ENCODE measurements at regions not wholly inside any gene's neighbourhood (a gene's known extent, or its start where the extent isn't known, plus 50 kb on each side); places are given as distances from the start of the nearest gene placed in this dataset.

DNA sequence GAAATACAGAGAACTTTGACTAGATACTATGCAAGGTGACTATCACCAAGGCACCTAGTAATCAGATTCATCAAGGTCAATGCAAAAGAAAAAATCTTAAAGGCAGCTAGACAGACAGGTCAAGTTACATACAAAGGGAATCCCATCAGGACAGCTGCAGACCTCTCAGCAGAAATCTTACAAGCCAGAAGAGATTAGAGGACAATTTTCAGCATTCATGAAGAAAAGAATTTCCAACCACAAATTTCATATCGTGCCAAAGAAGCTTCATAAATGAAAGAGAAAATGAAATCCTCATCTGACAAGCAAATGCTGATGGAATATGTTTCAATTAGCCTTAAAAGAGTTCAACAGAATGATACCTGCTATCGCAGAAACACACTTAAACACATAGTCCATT, 913.7 kb downstream of the RPS29 start:
- no peak overlapping the region for H3K4me2 ChIP-seq (ENCODE audit: insufficient read depth, insufficient read length, low read length)
- H3K56ac ChIP-seq (ENCODE audit: insufficient read length, low read depth, low read length): no peak overlapping the region
- no peak overlapping the region for H4K5ac ChIP-seq (ENCODE audit: insufficient read length, low read depth, low read length)
- H2BK15ac ChIP-seq (ENCODE audit: low read depth, low read length): no peak overlapping the region
- H4K8ac ChIP-seq (replicated peaks; ENCODE audit: insufficient read length, low read depth, low read length): no peak overlapping the region
- H2BK5ac ChIP-seq (ENCODE audit: insufficient read length, low read length): no peak overlapping the region
- H2AK5ac ChIP-seq (ENCODE audit: insufficient read length, low read length): no peak overlapping the region
- no peaks in the 10 kb centered on the region for H3K79me2 ChIP-seq (ENCODE audit: insufficient read depth, low read length)
- Mint-ChIP-seq H3K4me1 (no peaks in the 10 kb centered on the region), H3K4me3 (no peak overlapping the region), H3K36me3 (ENCODE audit: insufficient read depth in 1 of 3, low read depth in 3 of 3) (peaks cover 0 to 13% (median 2%) of the 10 kb centered on the region in 3 experiments; a peak in 4 of 7 replicates), H3K27me3 (ENCODE audit: low read depth) (no peaks in the 10 kb centered on the region), H3K9me3 (peaks cover 11 to 15% of the 10 kb centered on the region in 2 experiments), H3K27ac (no peak overlapping the region)
- H3T11ph ChIP-seq (ENCODE audit: low read length): no peak overlapping the region
- TF ChIP-seq, protein P1, sequence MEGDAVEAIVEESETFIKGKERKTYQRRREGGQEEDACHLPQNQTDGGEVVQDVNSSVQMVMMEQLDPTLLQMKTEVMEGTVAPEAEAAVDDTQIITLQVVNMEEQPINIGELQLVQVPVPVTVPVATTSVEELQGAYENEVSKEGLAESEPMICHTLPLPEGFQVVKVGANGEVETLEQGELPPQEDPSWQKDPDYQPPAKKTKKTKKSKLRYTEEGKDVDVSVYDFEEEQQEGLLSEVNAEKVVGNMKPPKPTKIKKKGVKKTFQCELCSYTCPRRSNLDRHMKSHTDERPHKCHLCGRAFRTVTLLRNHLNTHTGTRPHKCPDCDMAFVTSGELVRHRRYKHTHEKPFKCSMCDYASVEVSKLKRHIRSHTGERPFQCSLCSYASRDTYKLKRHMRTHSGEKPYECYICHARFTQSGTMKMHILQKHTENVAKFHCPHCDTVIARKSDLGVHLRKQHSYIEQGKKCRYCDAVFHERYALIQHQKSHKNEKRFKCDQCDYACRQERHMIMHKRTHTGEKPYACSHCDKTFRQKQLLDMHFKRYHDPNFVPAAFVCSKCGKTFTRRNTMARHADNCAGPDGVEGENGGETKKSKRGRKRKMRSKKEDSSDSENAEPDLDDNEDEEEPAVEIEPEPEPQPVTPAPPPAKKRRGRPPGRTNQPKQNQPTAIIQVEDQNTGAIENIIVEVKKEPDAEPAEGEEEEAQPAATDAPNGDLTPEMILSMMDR (conservative IDR thresholded peaks at IDR 0.05): no peak
- H2BK120ac ChIP-seq (ENCODE audit: low read depth, low read length, poor library complexity, severe bottlenecking): no peak overlapping the region
- H4K91ac ChIP-seq (ENCODE audit: insufficient read length, low read depth, low read length): no peak overlapping the region
- no peak overlapping the region for H3K23ac ChIP-seq (ENCODE audit: insufficient read length, low read depth, low read length)
- H3K18ac ChIP-seq (ENCODE audit: insufficient read length, low read depth, low read length): no peak overlapping the region
- H3K23me2 ChIP-seq (ENCODE audit: insufficient read length, low read depth, low read length, poor library complexity, severe bottlenecking): no peaks in the 10 kb centered on the region
- H3K4me1 ChIP-seq (ENCODE audit: insufficient read depth, low read length): no peaks in the 10 kb centered on the region
- DNase-seq: no peak
- no peaks in the 10 kb centered on the region for H4K20me1 ChIP-seq (ENCODE audit: control insufficient read depth, insufficient read depth, insufficient read length)
- H2BK20ac ChIP-seq (ENCODE audit: low read depth, low read length, poor library complexity, severe bottlenecking): no peak overlapping the region
- no peak overlapping the region for H2BK12ac ChIP-seq (ENCODE audit: insufficient read length, low read depth, low read length)
- no peaks in the 10 kb centered on the region for H3K9me3 ChIP-seq (ENCODE audit: control insufficient read depth, low read depth, low read length)
- no peak overlapping the region for H3K14ac ChIP-seq (ENCODE audit: insufficient read depth, low read length)
- H3K9ac ChIP-seq (ENCODE audit: extremely low read depth, insufficient read length, low read length): no peak overlapping the region
- H3K27me3 ChIP-seq (ENCODE audit: insufficient read depth, low read length): no peaks in the 10 kb centered on the region
- no peak overlapping the region for H2AFZ ChIP-seq (ENCODE audit: low read length)
- WGBS (ENCODE audit: extremely low coverage, insufficient read length, low lambda C conversion rate): no CpG with 5 or more reads among the region's 2 CpGs
- no peak overlapping the region for H3K27ac ChIP-seq (ENCODE audit: insufficient read length, low read depth, low read length)
- H3K79me1 ChIP-seq (ENCODE audit: insufficient read depth, low read depth, low read length, poor library complexity, severe bottlenecking): no peaks in the 10 kb centered on the region
- H3K4ac ChIP-seq (ENCODE audit: low read depth, low read length): no peak overlapping the region

Measured in H9 (cell line).